HG02970 (cell line): ENCODE measurements at regions not wholly inside any gene's neighbourhood (a gene's known extent, or its start where the extent isn't known, plus 50 kb on each side); places are given as distances from the start of the nearest gene placed in this dataset.

Experiments
- ATAC-seq: cut with Tn5 transposase; IDR thresholded peaks from one replicate; pipeline ENCODE4 v1.9.1; 2021; ENCODE audit warnings: mild to moderate bottlenecking, moderate library complexity, moderate number of reproducible peaks; ENCODE audit not compliant: unreplicated experiment, low FRiP score

DNA sequence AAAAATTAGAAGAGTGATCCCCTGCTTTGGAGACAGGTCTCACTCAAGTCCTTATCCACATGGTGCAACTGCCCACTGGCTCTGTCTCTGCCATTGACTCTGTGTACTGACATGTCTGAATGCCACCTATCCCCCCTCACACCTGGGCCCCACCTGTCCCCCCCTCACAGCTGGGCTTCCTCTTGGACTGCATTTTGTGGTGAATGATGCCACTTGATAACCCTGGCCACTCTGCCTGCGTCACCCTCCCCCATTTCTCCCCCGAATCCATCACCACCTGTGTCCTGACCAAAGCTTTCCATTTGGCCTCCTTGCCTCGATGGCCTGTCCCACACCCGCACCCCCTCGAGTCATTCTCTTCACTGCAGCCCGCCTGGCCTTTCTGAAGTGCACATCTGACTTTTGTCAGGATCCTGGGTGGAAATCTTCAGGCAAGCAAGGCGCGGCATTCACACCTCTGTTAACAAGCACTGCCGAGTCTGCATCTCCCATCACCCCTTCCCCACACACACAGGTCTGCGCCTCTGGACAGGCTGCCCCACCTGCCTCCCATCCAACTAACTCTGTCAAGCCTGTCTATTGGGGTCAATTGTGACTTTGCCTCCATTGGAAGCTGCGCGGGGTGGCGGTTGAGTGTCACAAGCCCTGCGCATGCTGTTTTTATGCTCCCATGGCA lies 175.3 kb upstream of the KLF14 start:
- no peak for ATAC-seq

DNA sequence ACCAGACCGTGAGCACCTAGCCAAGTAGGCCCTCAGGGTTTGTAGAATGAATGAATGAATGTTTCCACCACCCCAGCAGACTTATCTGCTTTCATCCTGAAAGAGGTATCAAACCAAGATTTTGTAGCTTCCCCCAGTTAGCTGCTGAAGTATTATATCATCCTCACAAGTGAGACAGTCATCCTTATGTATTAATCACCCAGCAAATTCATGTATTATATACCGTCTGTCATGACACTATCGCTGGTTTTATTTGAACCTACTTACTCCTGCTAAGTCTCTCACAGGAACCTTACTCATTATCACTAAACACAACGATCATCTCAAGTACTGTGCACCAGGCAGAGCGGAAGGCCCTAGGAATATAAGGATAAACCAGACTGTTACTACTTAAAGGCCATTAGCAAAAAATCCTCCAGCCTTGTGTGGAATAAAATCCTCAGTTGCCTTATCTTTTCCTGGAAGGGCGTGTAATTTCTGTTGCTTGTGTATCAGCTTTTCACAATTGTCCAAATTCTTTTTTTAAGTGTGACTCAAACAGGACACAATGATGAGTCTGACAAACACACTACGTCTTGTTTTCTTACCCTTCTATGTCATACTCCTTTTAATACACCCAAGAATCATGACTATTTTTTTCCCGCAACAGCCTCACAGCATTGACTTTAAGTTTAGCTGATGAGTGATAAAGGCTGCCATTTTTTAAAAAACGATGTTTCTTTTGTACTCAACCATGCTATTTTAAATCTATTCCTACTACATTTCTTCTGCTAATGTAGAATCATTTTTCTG lies 176.1 kb upstream of the KLF14 start:
- ATAC-seq: no peak

- no peak for ATAC-seq
Measured at GRCh38 chr7:130910949-130911944, 177.2 kb upstream of the KLF14 start.

- ATAC-seq: no peak
Measured at GRCh38 chr7:130912082-130912861, 178.3 kb upstream of the KLF14 start.

DNA sequence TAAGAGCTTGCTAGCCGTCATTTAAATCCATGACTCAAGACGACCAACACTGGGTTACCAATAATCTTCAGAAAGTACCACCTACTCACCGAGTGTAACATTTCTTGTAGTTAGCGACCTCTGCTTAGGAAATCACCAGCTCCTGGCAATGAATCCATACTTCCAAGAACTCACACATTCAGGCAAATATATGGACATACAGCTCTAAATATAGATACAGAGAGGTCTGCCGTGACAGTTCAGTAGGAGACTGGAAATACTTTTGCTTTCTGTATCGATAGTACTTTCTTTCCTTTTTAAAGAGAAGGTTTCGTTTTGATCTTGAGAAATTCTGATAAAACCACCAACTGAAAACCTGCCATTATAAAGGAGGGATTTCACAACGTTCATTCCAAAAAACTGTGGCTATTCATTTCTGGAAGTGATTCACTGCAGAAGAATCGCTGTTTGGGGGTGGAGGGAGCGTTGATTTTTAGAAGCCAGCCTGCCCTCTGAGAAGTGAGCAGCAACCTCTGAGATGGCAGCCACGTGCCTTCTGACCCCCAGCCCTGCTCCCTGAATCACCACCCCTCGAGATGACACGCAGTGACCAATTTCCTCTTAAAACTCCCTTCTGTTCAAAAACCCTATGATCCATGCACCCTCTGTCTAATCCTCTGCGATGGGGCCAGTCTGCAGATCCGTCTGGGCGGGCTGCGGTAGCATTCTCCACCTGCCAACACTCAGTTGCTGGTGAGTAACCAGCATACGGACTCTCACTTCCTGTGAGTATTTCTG lies 179.0 kb upstream of the KLF14 start:
- peak; percentile 85 for ATAC-seq

- peak; percentile 4 for ATAC-seq
Measured at GRCh38 chr7:130913639-130914553, 179.9 kb upstream of the KLF14 start.

GRCh38 chr7:130914554-130915294 lies 180.7 kb upstream of the KLF14 start:
- no peak for ATAC-seq

- no peak for ATAC-seq
Measured at GRCh38 chr7:130917669-130918128, 183.7 kb upstream of the KLF14 start.

GRCh38 chr7:130918129-130919052 lies 184.4 kb upstream of the KLF14 start:
- ATAC-seq: no peak

- no peak for ATAC-seq
Measured at GRCh38 chr7:130919316-130920103, 185.5 kb upstream of the KLF14 start.

DNA sequence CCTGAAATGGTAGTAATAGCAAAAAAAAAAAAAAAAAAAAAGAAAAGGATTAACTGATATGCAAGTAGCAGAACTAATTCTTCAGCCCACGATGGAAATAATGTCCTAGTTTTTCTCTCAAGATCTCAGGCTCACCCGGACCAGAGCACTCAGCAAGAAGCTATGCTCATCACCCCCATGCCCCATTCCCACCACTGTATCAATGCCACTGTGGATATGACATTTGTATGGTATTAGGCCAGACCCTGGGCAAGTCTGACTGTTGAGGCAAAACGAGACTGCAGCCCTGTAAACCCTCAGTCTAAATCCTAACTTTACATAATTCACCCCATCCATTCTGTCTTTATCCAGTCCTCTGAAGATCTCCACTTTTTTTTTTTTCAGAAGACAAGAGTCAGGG lies 186.1 kb upstream of the KLF14 start:
- ATAC-seq: no peak

GRCh38 chr7:130921391-130922180 lies 187.6 kb upstream of the KLF14 start:
- ATAC-seq: no peak

DNA sequence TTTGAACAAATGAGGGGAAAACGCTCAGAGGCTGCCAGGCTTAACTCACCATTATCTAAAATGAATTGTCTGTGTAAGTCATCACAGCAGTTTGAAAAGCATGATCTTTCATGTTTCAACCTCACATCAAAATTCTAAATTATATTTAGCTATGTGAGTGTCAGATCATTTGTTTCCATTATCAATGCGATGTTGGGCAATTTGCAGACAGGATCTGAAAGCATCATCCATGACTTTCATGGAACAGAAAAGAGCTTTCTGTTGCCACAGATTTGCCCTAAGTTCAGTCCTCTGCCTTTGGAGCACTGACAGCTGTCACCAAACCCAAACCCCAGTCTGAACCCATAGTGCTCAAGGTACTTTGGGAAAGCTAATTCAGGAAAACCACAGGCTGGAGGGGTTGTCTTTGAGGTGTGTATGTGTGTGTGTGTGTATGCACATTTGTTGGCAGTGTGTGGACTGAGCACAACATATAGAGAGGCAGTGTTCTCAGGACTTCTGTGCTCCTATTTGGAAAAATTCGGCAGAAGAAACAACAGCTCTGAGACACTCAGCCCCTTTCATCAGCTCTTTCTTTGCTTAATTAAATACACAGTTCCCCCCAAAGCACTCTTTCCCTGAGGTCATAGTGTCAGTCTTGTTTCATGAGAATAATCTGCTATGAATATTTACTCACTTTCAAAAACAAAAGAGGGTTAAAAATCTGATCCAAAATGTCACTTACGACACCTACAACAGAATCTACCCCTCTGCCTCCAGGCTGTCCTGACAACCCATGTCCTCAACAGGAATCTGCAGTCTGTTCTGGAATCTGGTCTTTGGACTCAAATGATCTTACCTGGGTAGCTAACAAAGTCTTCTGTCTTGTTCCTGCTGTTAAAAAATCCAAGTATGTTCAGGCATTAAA lies 188.5 kb upstream of the KLF14 start:
- no peak for ATAC-seq

DNA sequence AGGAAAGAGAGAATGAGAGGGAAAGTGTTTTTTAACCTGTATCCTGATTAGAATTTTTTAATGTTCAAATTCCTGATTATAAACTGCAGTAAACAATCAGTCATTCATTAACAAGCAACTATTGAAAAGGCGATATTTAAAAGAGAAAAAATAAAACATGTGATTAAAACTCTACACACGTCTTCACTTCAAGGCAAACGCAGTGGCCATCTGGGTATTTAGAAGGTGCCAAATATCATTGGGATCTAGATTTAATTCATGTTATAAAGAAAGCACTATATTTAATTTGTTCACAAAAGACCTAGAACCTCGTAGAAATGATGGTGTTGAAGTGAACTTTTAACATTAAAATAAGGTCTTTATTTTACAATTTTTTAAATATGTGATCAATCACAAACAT lies 189.4 kb upstream of the KLF14 start:
- no peak for ATAC-seq
